GM21367 (cell line): ENCODE measurements at regions not wholly inside any gene's neighbourhood (a gene's known extent, or its start where the extent isn't known, plus 50 kb on each side); places are given as distances from the start of the nearest gene placed in this dataset.

Experiments used
- ATAC-seq: cut with Tn5 transposase; IDR thresholded peaks from one replicate; pipeline ENCODE4 v1.9.1; 2021; ENCODE audit not compliant: unreplicated experiment

DNA sequence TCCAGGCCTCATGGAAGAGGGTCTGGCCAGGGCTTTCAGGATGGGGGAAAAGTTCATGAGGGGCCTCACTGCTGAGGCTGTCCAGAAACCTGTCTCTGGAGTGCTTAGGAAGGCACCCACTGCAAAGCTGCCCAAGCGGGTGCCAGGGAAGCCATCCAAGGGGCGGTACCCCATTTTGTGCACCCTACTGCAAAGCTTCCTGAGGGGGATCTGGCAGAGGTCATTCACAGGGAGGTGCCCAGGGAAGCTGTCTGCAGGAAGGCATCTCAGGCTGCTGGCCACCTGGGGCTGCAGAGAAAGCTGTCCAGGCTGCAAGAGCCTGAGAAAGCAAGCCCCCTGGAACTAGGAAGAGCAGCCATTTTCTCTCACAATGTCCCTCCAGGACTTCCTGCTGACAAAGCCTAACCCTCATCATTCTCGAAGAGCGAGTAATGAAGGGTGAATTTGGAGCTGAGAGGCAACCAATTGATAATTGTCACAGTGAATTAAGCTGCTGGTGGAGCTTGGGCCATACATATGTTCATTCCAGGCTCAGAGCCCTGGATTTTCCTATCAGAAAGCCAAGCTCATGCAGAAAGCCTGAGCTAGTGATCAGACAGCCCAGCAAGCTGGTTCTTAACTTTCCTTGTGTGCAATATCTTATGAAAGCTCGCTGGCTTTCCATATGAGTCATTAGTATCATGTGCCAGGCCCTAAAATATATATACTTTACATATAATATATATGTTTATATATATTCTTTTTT lies 62.2 kb upstream of the SLC22A16 start:
- ATAC-seq = no peak

DNA sequence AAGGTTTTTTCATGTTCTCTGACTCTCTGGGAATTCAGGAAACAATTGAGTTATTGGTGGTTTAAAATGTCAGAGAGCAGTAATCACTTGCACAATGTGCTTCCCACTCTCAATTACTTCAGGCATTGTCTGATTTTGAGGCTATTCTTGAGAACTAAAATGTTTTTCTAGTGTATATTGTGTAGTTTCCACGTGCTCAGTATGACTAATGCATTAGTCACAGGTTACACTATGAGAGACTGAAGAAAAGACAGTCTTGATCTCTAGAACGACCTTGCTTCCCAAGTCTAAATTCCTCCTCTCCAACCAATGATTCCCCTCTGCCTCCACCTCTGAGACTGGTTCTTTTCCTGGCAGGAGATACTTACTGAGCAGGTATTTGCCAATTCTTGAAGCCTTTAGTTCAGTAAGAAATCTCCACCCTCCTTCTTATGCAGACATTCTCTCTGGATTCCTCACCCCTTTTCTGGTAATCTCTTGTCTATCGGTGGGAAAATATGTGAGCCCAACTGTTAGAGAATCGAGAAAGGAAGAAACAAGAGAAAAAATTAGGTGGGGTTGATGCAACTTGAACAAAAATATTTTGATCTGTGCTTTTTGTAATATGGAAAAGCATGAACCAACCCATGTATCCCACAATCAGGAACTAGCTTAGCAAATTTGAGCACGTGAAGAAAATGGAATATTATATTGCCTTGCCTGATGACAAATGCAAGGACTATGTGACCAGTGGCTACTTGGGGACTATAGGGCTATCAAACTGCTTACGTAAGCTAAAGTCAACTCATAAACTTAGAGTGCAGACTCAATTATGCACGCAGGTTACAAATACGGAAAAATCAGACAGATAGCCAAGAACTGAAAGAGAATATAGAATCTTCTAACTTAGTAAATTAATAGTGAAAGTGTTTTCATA lies 61.1 kb upstream of the SLC22A16 start:
- peak; percentile 54 for ATAC-seq

DNA sequence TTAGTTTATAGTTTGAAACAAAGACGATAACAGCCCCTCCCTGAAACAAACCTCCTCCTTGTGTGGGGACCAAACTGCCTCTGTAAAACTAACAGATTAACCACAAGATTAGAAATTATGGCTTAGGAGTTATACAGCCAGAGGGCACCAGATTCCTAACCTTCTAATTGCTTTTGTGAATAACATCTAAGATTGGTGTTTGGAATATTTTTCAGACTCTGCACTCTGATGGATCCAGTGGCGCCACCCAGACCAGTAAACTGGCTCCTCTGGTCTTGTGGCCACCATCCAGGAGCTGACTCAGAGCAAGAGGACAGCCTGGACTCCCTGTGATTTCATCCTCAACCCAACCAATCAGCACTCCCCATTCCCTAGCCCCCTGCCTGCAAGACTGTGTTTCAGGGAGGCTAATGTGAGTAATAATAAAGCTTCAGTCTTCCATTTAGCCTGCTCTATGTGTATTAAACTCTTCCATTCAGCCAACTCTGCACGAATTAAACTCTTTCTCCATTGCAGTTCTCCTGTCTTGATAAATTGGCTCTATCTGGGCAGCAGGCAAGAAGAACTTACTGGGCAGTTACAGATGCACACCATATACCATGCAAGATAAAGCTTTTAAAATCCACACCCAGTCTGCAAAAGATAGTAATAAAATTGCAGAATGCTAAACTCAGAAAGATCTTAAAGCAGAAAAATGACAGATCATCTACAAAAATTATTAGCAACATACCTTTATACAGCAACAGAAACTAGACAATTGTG lies 58.5 kb upstream of the SLC22A16 start:
- ATAC-seq = no peak

GRCh38 chr6:110532431-110532830 lies 56.0 kb upstream of the SLC22A16 start:
- ATAC-seq = no peak

GRCh38 chr6:110530671-110531070 lies 54.3 kb upstream of the SLC22A16 start:
- ATAC-seq = no peak

GRCh38 chr6:110529907-110530306 lies 53.5 kb upstream of the SLC22A16 start:
- ATAC-seq = no peak

DNA sequence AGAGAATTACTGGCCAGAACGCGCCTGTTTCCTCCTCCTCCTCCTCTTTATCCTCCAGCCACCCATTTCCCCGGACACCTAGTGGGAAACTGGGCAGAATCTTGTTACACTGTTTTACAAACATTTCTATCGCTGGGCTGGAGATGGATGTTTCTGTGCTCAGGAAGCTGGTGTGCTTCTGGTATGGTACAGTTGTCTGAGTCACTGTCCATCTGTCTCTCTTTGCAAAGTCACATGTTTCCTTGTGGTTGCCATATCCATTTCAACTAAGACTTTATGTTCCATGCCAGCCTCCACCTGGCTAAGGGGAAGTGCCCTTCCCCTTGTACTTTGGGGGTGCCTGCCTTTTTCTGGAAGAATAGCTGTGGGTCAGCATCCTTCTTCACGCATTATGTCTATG lies 52.9 kb upstream of the SLC22A16 start:
- no peak for ATAC-seq

DNA sequence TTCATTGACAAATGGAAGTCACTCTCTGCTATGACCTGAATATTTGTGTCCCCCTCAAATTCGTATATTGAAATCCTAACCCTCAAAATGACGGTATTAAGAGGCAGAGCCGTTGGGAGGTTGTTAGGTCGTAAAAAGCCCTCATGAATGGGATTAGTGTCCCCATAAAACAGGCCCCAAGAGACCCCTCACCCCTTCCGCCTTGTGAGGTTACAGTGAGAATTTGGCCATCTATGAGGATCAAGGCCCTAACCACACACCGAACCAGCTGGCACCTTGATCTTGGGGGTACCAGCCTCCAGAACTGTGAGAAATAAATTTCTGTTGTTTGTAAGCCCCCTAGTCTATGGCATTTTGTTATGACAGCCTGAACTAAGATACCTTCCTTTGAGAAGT lies 52.5 kb upstream of the SLC22A16 start:
- ATAC-seq = no peak

GRCh38 chr6:110528101-110528929 lies 51.9 kb upstream of the SLC22A16 start:
- no peak for ATAC-seq

DNA sequence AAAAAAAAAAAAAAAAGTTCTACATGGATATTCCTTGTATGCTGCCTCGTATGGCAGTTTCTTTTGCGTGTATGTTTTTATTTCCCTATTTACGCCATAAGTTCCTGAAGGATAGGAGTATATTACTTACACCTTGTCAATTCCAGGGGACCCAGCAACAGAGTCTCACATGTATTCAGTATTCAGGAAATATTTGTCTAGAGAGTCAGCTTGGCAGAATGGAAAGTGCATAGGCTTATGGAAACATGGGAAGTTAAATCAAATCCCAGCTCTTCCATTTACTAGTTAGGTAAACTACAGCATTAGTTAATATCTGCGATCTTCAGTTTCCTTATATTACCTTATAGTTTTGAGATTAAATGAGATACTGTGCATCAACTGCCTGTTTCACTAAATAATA lies 51.1 kb upstream of the SLC22A16 start:
- no peak for ATAC-seq

GRCh38 chr6:110526726-110527125 lies 50.3 kb upstream of the SLC22A16 start:
- no peak for ATAC-seq
